ENCODE measurements at regions not wholly inside any gene's neighbourhood (a gene's known extent, or its start where the extent isn't known, plus 50 kb on each side); places are given as distances from the start of the nearest gene placed in this dataset.

GRCh38 chr13:27014406-27015359 lies 156.9 kb downstream of the USP12 start:
- DNase-seq = no peak

GRCh38 chr13:27012482-27013197 lies 159.0 kb downstream of the USP12 start:
- DNase-seq = no peak

GRCh38 chr13:27011661-27012060 lies 159.9 kb downstream of the USP12 start:
- DNase-seq = no peak

- no peak for DNase-seq
Measured at GRCh38 chr13:27008733-27009132, 162.9 kb downstream of the USP12 start.

- DNase-seq = no peak
Measured at GRCh38 chr13:27007166-27007565, 164.4 kb downstream of the USP12 start.

GRCh38 chr13:27006519-27007161 lies 165.0 kb downstream of the USP12 start:
- no peak for DNase-seq

- DNase-seq = no peak
Measured at GRCh38 chr13:27005976-27006518, 165.6 kb downstream of the USP12 start.

- no peak for DNase-seq
Measured at GRCh38 chr13:27005556-27005955, 166.1 kb downstream of the USP12 start.

GRCh38 chr13:27004866-27005265 lies 166.7 kb downstream of the USP12 start:
- DNase-seq = no peak

- no peak for DNase-seq
Measured at GRCh38 chr13:27004326-27004725, 167.3 kb downstream of the USP12 start.

- DNase-seq = no peak
Measured at GRCh38 chr13:27001705-27002104, 169.9 kb downstream of the USP12 start.

- no peak for DNase-seq
Measured at GRCh38 chr13:27000686-27001085, 170.9 kb downstream of the USP12 start.

GRCh38 chr13:26999499-26999898 lies 172.1 kb downstream of the USP12 start:
- DNase-seq = no peak

- DNase-seq = no peak
Measured at GRCh38 chr13:26998292-26998691, 173.3 kb downstream of the USP12 start.

GRCh38 chr13:26996965-26997752 lies 174.5 kb downstream of the USP12 start:
- no peak for DNase-seq

- no peak for DNase-seq
Measured at GRCh38 chr13:26995159-26995558, 176.5 kb downstream of the USP12 start.

GRCh38 chr13:26993780-26994179 lies 177.8 kb downstream of the USP12 start:
- DNase-seq = no peak

- no peak for DNase-seq
Measured at GRCh38 chr13:26992951-26993719, 178.5 kb downstream of the USP12 start.

GRCh38 chr13:26991508-26992181 lies 180.0 kb downstream of the USP12 start:
- DNase-seq = no peak

GRCh38 chr13:26989957-26990713 lies 181.5 kb downstream of the USP12 start:
- DNase-seq = no peak
